ENCODE measurements at regions not wholly inside any gene's neighbourhood (a gene's known extent, or its start where the extent isn't known, plus 50 kb on each side); places are given as distances from the start of the nearest gene placed in this dataset.

GRCh38 chr2:175359710-175360109 lies 178.2 kb upstream of the ATP5MC3 start:
- TF ChIP-seq POLR2A (IDR thresholded peaks at IDR 0.05) (no peak), CTCF (IDR thresholded peaks at IDR 0.05) (no peak)
